Epithelial cell of esophagus (primary cell): ENCODE measurements at regions not wholly inside any gene's neighbourhood (a gene's known extent, or its start where the extent isn't known, plus 50 kb on each side); places are given as distances from the start of the nearest gene placed in this dataset.

Experiments used
- DNase-seq: peaks from one replicate; pipeline ENCODE4 v3.0.0; 2010; ENCODE audit warnings: low read depth
- H3K4me3 ChIP-seq: 2 replicates; pipeline ENCODE4 v1.5.1; 2011; ENCODE audit warnings: mild to moderate bottlenecking, low read length, control low read depth
- CTCF ChIP-seq: IDR thresholded peaks from 2 replicates; pipeline ENCODE4 v1.5.1; 2011; ENCODE audit warnings: low read depth, mild to moderate bottlenecking, low read length, control low read depth, inconsistent platforms; ENCODE audit not compliant: insufficient read depth; ENCODE audit errors: missing control alignments

GRCh38 chr1:68551459-68551858 is 54.6 kb upstream of the DEPDC1 start:
- peak; percentile 7 for DNase-seq
- TF ChIP-seq CTCF: no peak
- no peak overlapping the region for H3K4me3 ChIP-seq

GRCh38 chr1:68558321-68559026 is 61.6 kb upstream of the DEPDC1 start:
- TF ChIP-seq CTCF: no peak
- no peak overlapping the region for H3K4me3 ChIP-seq
- peak; percentile 63 for DNase-seq

- no peak for TF ChIP-seq CTCF
- no peak overlapping the region for H3K4me3 ChIP-seq
- no peak for DNase-seq
Observed at GRCh38 chr1:68565923-68566322, 69.0 kb upstream of the DEPDC1 start.

GRCh38 chr1:68570871-68571270 is 74.0 kb upstream of the DEPDC1 start:
- no peak for DNase-seq
- no peak for TF ChIP-seq CTCF
- H3K4me3 ChIP-seq: no peak overlapping the region

GRCh38 chr1:68571454-68572235 is 74.8 kb upstream of the DEPDC1 start:
- DNase-seq: peak; percentile 28

GRCh38 chr1:68585351-68585750 is 88.5 kb upstream of the DEPDC1 start:
- H3K4me3 ChIP-seq: no peak overlapping the region
- DNase-seq: no peak
- no peak for TF ChIP-seq CTCF

More at GRCh38 chr1:68571454-68572235, 74.8 kb upstream of the DEPDC1 start:
- TF ChIP-seq CTCF: no peak
- H3K4me3 ChIP-seq: no peak overlapping the region
